ENCODE measurements at regions not wholly inside any gene's neighbourhood (a gene's known extent, or its start where the extent isn't known, plus 50 kb on each side); places are given as distances from the start of the nearest gene placed in this dataset.

- Histone ChIP-seq H3K36me3 (ENCODE audit: control insufficient read depth in 2 of 4, insufficient read depth in 4 of 4, low read length in 3 of 4) (no peaks in the 10 kb centered on the region), H3K4me2 (ENCODE audit: insufficient read depth in 1 of 2, low read depth in 2 of 2, low read length in 2 of 2) (no peak overlapping the region), H2BK12ac (ENCODE audit: low read depth, low read length) (no peak overlapping the region), H2BK5ac (ENCODE audit: low read depth, low read length) (no peak overlapping the region), H2BK20ac (ENCODE audit: low read length) (no peak overlapping the region), H3K14ac (ENCODE audit: insufficient read length) (no peak overlapping the region), H3K9me3 (ENCODE audit: insufficient read depth in 2 of 2, low read depth in 1 of 2, low read length in 1 of 2) (no peaks in the 10 kb centered on the region), H3K9ac (replicated peaks in 1 of 4; ENCODE audit: extremely low read depth in 1 of 4, low read depth in 3 of 4, low read length in 3 of 4) (no peak overlapping the region), H3K27me3 (replicated peaks in 1 of 4; ENCODE audit: control insufficient read depth in 3 of 4, extremely low read depth in 1 of 4, insufficient read depth in 3 of 4, low read length in 3 of 4) (peaks cover 0 to 2% (median 0%) of the 10 kb centered on the region in 4 experiments; a peak in 1 of 7 replicates), H4K20me1 (replicated peaks in 1 of 2; ENCODE audit: control insufficient read depth in 1 of 2, insufficient read depth in 2 of 2, low read length in 2 of 2) (no peaks in the 10 kb centered on the region), H3K4me3 (ENCODE audit: extremely low read depth in 1 of 4, insufficient read depth in 2 of 4, low read depth in 3 of 4, low read length in 4 of 4) (no peak overlapping the region), H4K8ac (ENCODE audit: extremely low read depth, insufficient read depth, low read length) (no peak overlapping the region), H3K4me1 (replicated peaks in 1 of 4; ENCODE audit: control insufficient read depth in 3 of 4, insufficient read depth in 4 of 4, low read length in 3 of 4) (no peaks in the 10 kb centered on the region), H2AK5ac (ENCODE audit: low read depth, low read length) (no peak overlapping the region), H4K91ac (replicated peaks; ENCODE audit: insufficient read length, low read length) (no peak overlapping the region), H3K56ac (replicated peaks; ENCODE audit: insufficient read length, low read depth, low read length) (no peak overlapping the region), H3K18ac (ENCODE audit: extremely low read depth, low read length) (no peak overlapping the region), H3K79me1 (ENCODE audit: low read depth, low read length) (no peaks in the 10 kb centered on the region), H2AFZ (ENCODE audit: low read length) (no peak overlapping the region), H3K27ac (ENCODE audit: low read depth, low read length) (no peak overlapping the region), H2BK120ac (replicated peaks; ENCODE audit: low read depth, low read length) (no peak overlapping the region), H3K79me2 (ENCODE audit: control insufficient read depth in 1 of 2, insufficient read depth in 2 of 2, low read length in 2 of 2) (no peaks in the 10 kb centered on the region), H2BK15ac (ENCODE audit: low read length) (no peak overlapping the region), H3K23ac (ENCODE audit: insufficient read length) (no peak overlapping the region), H3K4ac (replicated peaks; ENCODE audit: insufficient read length, low read depth, low read length) (no peak overlapping the region), H3K23me2 (ENCODE audit: low read depth, low read length) (no peaks in the 10 kb centered on the region), H4K5ac (ENCODE audit: insufficient read length, low read depth, low read length) (no peak overlapping the region)
- FAIRE-seq (no peak), DNase-seq (ENCODE audit: low read depth in 1 of 2, low spot score in 2 of 2) (no peak)
- ChIA-PET POLR2A (ENCODE audit: partially characterized antibody) (no interaction called here), CTCF (ENCODE audit: partially characterized antibody) (interaction anchor here (1.1 kb wide), 1 partner anchor 17 kb away, joined by 3 read pairs; no protein-coding TSS in a partner anchor)
- WGBS, 2 experiments (ENCODE audit: extremely low coverage in 1 of 2, insufficient coverage in 1 of 2, insufficient read length in 1 of 2, insufficient replicate concordance in 2 of 2, low coverage in 1 of 2, low lambda C conversion rate in 2 of 2, missing lambda C conversion rate in 1 of 2): 98% methylated on average over 4 of the region's 4 CpGs; no CpG with 5 or more reads in 1 of the 2 experiments
- TF ChIP-seq SP4 (IDR thresholded peaks at IDR 0.05; ENCODE audit: low read length): no peak
- no peak for TF ChIP-seq HDAC6 (IDR thresholded peaks at IDR 0.05; ENCODE audit: low read depth, low read length)
- TF ChIP-seq ZNF274 (IDR thresholded peaks at IDR 0.05; ENCODE audit: borderline replicate concordance, extremely low read depth, low read length): no peak
- TF ChIP-seq EGR1 (IDR thresholded peaks at IDR 0.05; ENCODE audit: borderline replicate concordance, low read depth, low read length): no peak
- TF ChIP-seq TEAD4 (IDR thresholded peaks at IDR 0.05; ENCODE audit: low read depth, low read length): no peak
- no peak for TF ChIP-seq CTBP2 (IDR thresholded peaks at IDR 0.05; ENCODE audit: borderline replicate concordance, insufficient read depth, insufficient read length, low read length)
- no peak for TF ChIP-seq MAFK (IDR thresholded peaks at IDR 0.05; ENCODE audit: low read depth, low read length)
- no peak for TF ChIP-seq RBBP5 (IDR thresholded peaks at IDR 0.05; ENCODE audit: borderline replicate concordance, low read depth, low read length)
- no peak for TF ChIP-seq EP300 (IDR thresholded peaks at IDR 0.05; ENCODE audit: borderline replicate concordance in 1 of 2, low read depth in 2 of 2, low read length in 2 of 2)
Observed at GRCh38 chr1:60141276-60141675, 67.7 kb upstream of the C1orf87 start.
